ENCODE measurements at regions not wholly inside any gene's neighbourhood (a gene's known extent, or its start where the extent isn't known, plus 50 kb on each side); places are given as distances from the start of the nearest gene placed in this dataset.

- Histone ChIP-seq H3K9ac (ENCODE audit: extremely low read depth, insufficient read length, low read length) (no peak overlapping the region), H4K8ac (replicated peaks; ENCODE audit: insufficient read length, low read depth, low read length) (no peak overlapping the region), H3K79me1 (ENCODE audit: insufficient read depth, low read depth, low read length, poor library complexity, severe bottlenecking) (no peaks in the 10 kb centered on the region), H3K79me2 (ENCODE audit: insufficient read depth, low read length) (no peaks in the 10 kb centered on the region), H3K4ac (ENCODE audit: low read depth, low read length) (no peak overlapping the region), H2BK120ac (ENCODE audit: low read depth, low read length, poor library complexity, severe bottlenecking) (no peak overlapping the region), H3T11ph (ENCODE audit: low read length) (no peak overlapping the region), H2BK12ac (ENCODE audit: insufficient read length, low read depth, low read length) (no peak overlapping the region), H3K4me1 (ENCODE audit: insufficient read depth, low read length) (no peaks in the 10 kb centered on the region), H4K20me1 (ENCODE audit: control insufficient read depth, insufficient read depth, insufficient read length) (no peaks in the 10 kb centered on the region), H2AK5ac (ENCODE audit: insufficient read length, low read length) (no peak overlapping the region), H2BK20ac (ENCODE audit: low read depth, low read length, poor library complexity, severe bottlenecking) (no peak overlapping the region), H3K9me3 (ENCODE audit: control insufficient read depth, low read depth, low read length) (no peaks in the 10 kb centered on the region), H3K23me2 (ENCODE audit: insufficient read length, low read depth, low read length, poor library complexity, severe bottlenecking) (no peaks in the 10 kb centered on the region), H2BK5ac (ENCODE audit: insufficient read length, low read length) (no peak overlapping the region), H3K27me3 (ENCODE audit: insufficient read depth, low read length) (no peaks in the 10 kb centered on the region), H3K18ac (ENCODE audit: insufficient read length, low read depth, low read length) (no peak overlapping the region), H4K91ac (ENCODE audit: insufficient read length, low read depth, low read length) (no peak overlapping the region), H3K14ac (ENCODE audit: insufficient read depth, low read length) (no peak overlapping the region), H3K27ac (ENCODE audit: insufficient read length, low read depth, low read length) (no peak overlapping the region), H4K5ac (ENCODE audit: insufficient read length, low read depth, low read length) (no peak overlapping the region), H2AFZ (ENCODE audit: low read length) (no peak overlapping the region), H2BK15ac (ENCODE audit: low read depth, low read length) (no peak overlapping the region), H3K4me2 (ENCODE audit: insufficient read depth, insufficient read length, low read length) (no peak overlapping the region), H3K23ac (ENCODE audit: insufficient read length, low read depth, low read length) (no peak overlapping the region), H3K56ac (ENCODE audit: insufficient read length, low read depth, low read length) (no peak overlapping the region)
- no peak overlapping the region for H3K4me3 Mint-ChIP-seq
- WGBS (ENCODE audit: extremely low coverage, insufficient read length, low lambda C conversion rate) = no CpG with 5 or more reads among the region's 8 CpGs
- peaks cover 0 to 2% of the 10 kb centered on the region in 2 experiments for H3K4me1 Mint-ChIP-seq
- no peaks in the 10 kb centered on the region for H3K9me3 Mint-ChIP-seq
- no peak for DNase-seq
- TF ChIP-seq, protein P1, sequence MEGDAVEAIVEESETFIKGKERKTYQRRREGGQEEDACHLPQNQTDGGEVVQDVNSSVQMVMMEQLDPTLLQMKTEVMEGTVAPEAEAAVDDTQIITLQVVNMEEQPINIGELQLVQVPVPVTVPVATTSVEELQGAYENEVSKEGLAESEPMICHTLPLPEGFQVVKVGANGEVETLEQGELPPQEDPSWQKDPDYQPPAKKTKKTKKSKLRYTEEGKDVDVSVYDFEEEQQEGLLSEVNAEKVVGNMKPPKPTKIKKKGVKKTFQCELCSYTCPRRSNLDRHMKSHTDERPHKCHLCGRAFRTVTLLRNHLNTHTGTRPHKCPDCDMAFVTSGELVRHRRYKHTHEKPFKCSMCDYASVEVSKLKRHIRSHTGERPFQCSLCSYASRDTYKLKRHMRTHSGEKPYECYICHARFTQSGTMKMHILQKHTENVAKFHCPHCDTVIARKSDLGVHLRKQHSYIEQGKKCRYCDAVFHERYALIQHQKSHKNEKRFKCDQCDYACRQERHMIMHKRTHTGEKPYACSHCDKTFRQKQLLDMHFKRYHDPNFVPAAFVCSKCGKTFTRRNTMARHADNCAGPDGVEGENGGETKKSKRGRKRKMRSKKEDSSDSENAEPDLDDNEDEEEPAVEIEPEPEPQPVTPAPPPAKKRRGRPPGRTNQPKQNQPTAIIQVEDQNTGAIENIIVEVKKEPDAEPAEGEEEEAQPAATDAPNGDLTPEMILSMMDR (conservative IDR thresholded peaks at IDR 0.05) = no peak
- no peak overlapping the region for H3K27ac Mint-ChIP-seq
- H3K27me3 Mint-ChIP-seq (ENCODE audit: low read depth) = no peaks in the 10 kb centered on the region; the same call in none of the 2 replicates
- H3K36me3 Mint-ChIP-seq (ENCODE audit: insufficient read depth in 1 of 3, low read depth in 3 of 3) = no peaks in the 10 kb centered on the region
These were observed 403.8 kb downstream of the SHISA9 start for GRCh38 chr16:13305019-13305755.
